Pulmonary artery endothelial cell (primary cell): ENCODE measurements at regions not wholly inside any gene's neighbourhood (a gene's known extent, or its start where the extent isn't known, plus 50 kb on each side); places are given as distances from the start of the nearest gene placed in this dataset.
"Not testable (repeated sequence)": the region's sequence is repeated elsewhere in the genome, so short reads cannot be mapped to it uniquely, and the experiment has no call there.

Experiments
- DNase-seq: peaks from one replicate; pipeline ENCODE4 v3.0.0-alpha.2; 2011; ENCODE audit warnings: low read depth, low spot score

GRCh38 chr11:70886256-70886655 is 366.1 kb downstream of the SHANK2 start:
- DNase-seq = no peak

- no peak for DNase-seq
Measured at GRCh38 chr11:70886676-70887541, 365.5 kb downstream of the SHANK2 start.

GRCh38 chr11:70887542-70887827 is 364.9 kb downstream of the SHANK2 start:
- no peak for DNase-seq

- DNase-seq = no peak
Measured at GRCh38 chr11:70888061-70888460, 364.3 kb downstream of the SHANK2 start.

- DNase-seq = no peak
Measured at GRCh38 chr11:70889411-70889810, 363.0 kb downstream of the SHANK2 start.

GRCh38 chr11:70891844-70892380 is 360.5 kb downstream of the SHANK2 start:
- DNase-seq = no peak

- DNase-seq = no peak
Measured at GRCh38 chr11:70892889-70893288, 359.5 kb downstream of the SHANK2 start.

GRCh38 chr11:70894566-70895365 is 357.6 kb downstream of the SHANK2 start:
- no peak for DNase-seq

GRCh38 chr11:70895366-70895670 is 357.1 kb downstream of the SHANK2 start:
- DNase-seq = no peak

- no peak for DNase-seq
Measured at GRCh38 chr11:70897429-70897828, 354.9 kb downstream of the SHANK2 start.

GRCh38 chr11:70899616-70900015 is 352.8 kb downstream of the SHANK2 start:
- no peak for DNase-seq

- DNase-seq = no peak
Measured at GRCh38 chr11:70900540-70900939, 351.8 kb downstream of the SHANK2 start.

- no peak for DNase-seq
Measured at GRCh38 chr11:70901951-70902521, 350.3 kb downstream of the SHANK2 start.

- DNase-seq = not testable (repeated sequence)
Measured at GRCh38 chr11:70903229-70903628, 349.1 kb downstream of the SHANK2 start.

- no peak for DNase-seq
Measured at GRCh38 chr11:70906101-70906500, 346.3 kb downstream of the SHANK2 start.

GRCh38 chr11:70908223-70908622 is 344.2 kb downstream of the SHANK2 start:
- DNase-seq = no peak

GRCh38 chr11:70910835-70911234 is 341.5 kb downstream of the SHANK2 start:
- no peak for DNase-seq

GRCh38 chr11:70912226-70912840 is 340.0 kb downstream of the SHANK2 start:
- no peak for DNase-seq

- no peak for DNase-seq
Measured at GRCh38 chr11:70913715-70914231, 338.6 kb downstream of the SHANK2 start.

- DNase-seq = no peak
Measured at GRCh38 chr11:70914496-70914895, 337.9 kb downstream of the SHANK2 start.

- DNase-seq = no peak
Measured at GRCh38 chr11:70915158-70915985, 337.0 kb downstream of the SHANK2 start.
